ENCODE measurements at regions not wholly inside any gene's neighbourhood (a gene's known extent, or its start where the extent isn't known, plus 50 kb on each side); places are given as distances from the start of the nearest gene placed in this dataset.

- TF ChIP-seq EZH2phosphoT487 (IDR thresholded peaks at IDR 0.05; ENCODE audit: borderline replicate concordance, low read length): no peak
- no peak for TF ChIP-seq CTCF (conservative IDR thresholded peaks at IDR 0.05; ENCODE audit: low read depth, low read length)
Measured at GRCh38 chr7:84811362-84811761, 375.5 kb downstream of the SEMA3D start.

Data from PC-3 (cell line).